ENCODE measurements at regions not wholly inside any gene's neighbourhood (a gene's known extent, or its start where the extent isn't known, plus 50 kb on each side); places are given as distances from the start of the nearest gene placed in this dataset.

DNA sequence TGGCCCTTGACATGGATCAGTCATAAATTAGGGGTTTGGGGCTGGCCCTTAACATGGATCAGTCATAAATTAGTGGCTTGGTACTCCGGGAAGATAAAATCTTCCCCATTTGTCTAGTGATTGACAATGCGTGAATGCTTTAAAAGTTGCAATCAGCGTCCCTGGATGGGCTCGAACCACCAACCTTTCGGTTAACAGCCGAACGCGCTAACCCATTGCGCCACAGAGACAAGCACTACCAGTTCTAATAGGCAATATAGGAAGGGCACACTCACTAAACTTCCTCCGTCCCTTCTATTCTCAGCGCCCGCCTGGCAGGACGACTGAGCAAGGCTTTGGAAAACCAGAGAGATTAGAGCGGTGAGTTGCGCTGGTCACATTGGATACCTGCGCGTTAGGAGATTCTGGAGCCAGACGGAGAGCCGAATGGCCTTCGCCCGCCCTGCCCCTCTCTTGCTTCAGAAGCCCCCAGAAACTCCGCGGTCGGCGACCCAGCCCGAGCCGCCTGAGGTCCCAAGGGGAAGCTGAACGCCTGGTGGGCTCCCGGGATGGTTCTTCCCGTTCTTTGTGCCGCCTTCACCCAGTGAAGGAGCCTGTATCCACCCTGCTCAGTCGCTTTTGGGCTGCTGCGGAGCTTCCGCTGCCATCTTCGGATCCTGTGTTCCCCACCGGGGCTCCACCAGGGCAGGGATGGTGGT, 235.9 kb downstream of the FAM72C start:
- TF ChIP-seq ZNF8 (CRISPR knock-in tag; IDR thresholded peaks at IDR 0.05) (no peak), ZC3H10 (CRISPR knock-in tag; IDR thresholded peaks at IDR 0.05) (no peak), TOX (CRISPR knock-in tag; IDR thresholded peaks at IDR 0.05; ENCODE audit: borderline replicate concordance) (no peak), TSHZ2 (CRISPR knock-in tag; IDR thresholded peaks at IDR 0.05) (no peak), RARB (CRISPR knock-in tag; IDR thresholded peaks at IDR 0.05) (no peak), ZFP3 (CRISPR knock-in tag; IDR thresholded peaks at IDR 0.05) (no peak), ZNF70 (CRISPR knock-in tag; IDR thresholded peaks at IDR 0.05) (no peak), BACH2 (CRISPR knock-in tag; IDR thresholded peaks at IDR 0.05; ENCODE audit: borderline replicate concordance) (no peak), ESRRG (CRISPR knock-in tag; IDR thresholded peaks at IDR 0.05) (no peak), CSRNP3 (CRISPR knock-in tag; IDR thresholded peaks at IDR 0.05) (no peak)
- TF ChIP-seq, protein P1, sequence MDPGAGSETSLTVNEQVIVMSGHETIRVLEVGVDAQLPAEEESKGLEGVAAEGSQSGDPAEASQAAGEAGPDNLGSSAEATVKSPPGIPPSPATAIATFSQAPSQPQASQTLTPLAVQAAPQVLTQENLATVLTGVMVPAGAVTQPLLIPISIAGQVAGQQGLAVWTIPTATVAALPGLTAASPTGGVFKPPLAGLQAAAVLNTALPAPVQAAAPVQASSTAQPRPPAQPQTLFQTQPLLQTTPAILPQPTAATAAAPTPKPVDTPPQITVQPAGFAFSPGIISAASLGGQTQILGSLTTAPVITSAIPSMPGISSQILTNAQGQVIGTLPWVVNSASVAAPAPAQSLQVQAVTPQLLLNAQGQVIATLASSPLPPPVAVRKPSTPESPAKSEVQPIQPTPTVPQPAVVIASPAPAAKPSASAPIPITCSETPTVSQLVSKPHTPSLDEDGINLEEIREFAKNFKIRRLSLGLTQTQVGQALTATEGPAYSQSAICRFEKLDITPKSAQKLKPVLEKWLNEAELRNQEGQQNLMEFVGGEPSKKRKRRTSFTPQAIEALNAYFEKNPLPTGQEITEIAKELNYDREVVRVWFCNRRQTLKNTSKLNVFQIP (CRISPR knock-in tag; IDR thresholded peaks at IDR 0.05; ENCODE audit: borderline replicate concordance, low read depth): no peak
- TF ChIP-seq, protein P2, sequence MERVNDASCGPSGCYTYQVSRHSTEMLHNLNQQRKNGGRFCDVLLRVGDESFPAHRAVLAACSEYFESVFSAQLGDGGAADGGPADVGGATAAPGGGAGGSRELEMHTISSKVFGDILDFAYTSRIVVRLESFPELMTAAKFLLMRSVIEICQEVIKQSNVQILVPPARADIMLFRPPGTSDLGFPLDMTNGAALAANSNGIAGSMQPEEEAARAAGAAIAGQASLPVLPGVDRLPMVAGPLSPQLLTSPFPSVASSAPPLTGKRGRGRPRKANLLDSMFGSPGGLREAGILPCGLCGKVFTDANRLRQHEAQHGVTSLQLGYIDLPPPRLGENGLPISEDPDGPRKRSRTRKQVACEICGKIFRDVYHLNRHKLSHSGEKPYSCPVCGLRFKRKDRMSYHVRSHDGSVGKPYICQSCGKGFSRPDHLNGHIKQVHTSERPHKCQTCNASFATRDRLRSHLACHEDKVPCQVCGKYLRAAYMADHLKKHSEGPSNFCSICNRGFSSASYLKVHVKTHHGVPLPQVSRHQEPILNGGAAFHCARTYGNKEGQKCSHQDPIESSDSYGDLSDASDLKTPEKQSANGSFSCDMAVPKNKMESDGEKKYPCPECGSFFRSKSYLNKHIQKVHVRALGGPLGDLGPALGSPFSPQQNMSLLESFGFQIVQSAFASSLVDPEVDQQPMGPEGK (CRISPR knock-in tag; IDR thresholded peaks at IDR 0.05; ENCODE audit: borderline replicate concordance): no peak

Data from SK-N-SH treated with all-trans-retinoic acid at 6 μM for 48 hours (cell line).